ENCODE measurements at regions not wholly inside any gene's neighbourhood (a gene's known extent, or its start where the extent isn't known, plus 50 kb on each side); places are given as distances from the start of the nearest gene placed in this dataset.

DNA sequence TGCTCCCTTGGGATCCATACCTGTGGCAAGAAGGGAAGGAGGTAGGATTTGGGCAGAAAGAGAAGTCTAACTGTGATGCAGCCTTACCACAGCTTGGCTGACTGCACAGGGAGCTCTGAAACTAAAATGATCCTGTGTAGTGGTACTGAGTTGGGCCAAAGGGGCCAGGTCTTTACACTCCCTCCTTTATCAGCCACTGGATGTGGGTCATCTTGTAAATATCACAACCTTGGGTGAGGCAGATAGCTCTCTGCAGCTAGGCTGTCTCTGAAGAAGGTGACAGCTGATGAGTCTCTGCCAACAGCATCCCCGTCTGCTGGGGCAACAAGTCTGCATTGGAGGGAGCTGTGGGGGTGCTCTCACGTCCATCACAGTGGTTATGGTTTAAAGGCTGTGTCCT lies 95.9 kb upstream of the CAND1 start:
- H3K36me3 ChIP-seq (ENCODE audit: low read depth), result no peaks in the 10 kb centered on the region
- no peak for ATAC-seq (ENCODE audit: low read depth)
- no peaks in the 10 kb centered on the region for H3K4me1 ChIP-seq (ENCODE audit: insufficient read depth, poor library complexity, severe bottlenecking)
- H3K27ac ChIP-seq (ENCODE audit: poor library complexity, severe bottlenecking), result no peak overlapping the region
- no peak overlapping the region for H3K4me3 ChIP-seq (ENCODE audit: severe bottlenecking)
- H3K9me3 ChIP-seq (ENCODE audit: severe bottlenecking), result no peaks in the 10 kb centered on the region
- no peak for DNase-seq (ENCODE audit: low spot score)
- TF ChIP-seq, protein P1, sequence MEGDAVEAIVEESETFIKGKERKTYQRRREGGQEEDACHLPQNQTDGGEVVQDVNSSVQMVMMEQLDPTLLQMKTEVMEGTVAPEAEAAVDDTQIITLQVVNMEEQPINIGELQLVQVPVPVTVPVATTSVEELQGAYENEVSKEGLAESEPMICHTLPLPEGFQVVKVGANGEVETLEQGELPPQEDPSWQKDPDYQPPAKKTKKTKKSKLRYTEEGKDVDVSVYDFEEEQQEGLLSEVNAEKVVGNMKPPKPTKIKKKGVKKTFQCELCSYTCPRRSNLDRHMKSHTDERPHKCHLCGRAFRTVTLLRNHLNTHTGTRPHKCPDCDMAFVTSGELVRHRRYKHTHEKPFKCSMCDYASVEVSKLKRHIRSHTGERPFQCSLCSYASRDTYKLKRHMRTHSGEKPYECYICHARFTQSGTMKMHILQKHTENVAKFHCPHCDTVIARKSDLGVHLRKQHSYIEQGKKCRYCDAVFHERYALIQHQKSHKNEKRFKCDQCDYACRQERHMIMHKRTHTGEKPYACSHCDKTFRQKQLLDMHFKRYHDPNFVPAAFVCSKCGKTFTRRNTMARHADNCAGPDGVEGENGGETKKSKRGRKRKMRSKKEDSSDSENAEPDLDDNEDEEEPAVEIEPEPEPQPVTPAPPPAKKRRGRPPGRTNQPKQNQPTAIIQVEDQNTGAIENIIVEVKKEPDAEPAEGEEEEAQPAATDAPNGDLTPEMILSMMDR (IDR thresholded peaks at IDR 0.05; ENCODE audit: poor library complexity, severe bottlenecking), result no peak
- H3K27me3 ChIP-seq (ENCODE audit: insufficient read depth, poor library complexity, severe bottlenecking), result peaks cover 6% of the 10 kb centered on the region

DNA sequence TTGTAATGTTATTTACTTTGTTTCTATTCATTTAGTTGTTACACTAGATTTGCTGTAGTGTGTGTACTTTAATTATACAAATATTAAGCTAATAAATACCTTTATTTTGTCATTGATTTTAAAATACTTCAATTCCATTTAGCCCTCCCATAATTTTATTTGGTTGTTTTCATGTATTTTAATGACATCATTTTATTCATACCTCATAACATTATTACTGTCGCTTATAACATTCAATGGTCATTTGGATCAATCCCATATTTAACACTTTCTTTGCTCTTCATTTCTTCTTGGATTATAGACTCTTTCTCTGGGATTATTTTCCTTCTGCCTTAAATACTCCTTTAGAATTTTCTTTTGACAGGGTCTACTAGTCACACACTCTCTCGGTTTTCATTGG lies 86.6 kb upstream of the CAND1 start:
- no peak overlapping the region for H3K27ac ChIP-seq (ENCODE audit: poor library complexity, severe bottlenecking)
- no peak for ATAC-seq (ENCODE audit: low read depth)
- H3K9me3 ChIP-seq (ENCODE audit: severe bottlenecking), result no peaks in the 10 kb centered on the region
- no peaks in the 10 kb centered on the region for H3K4me1 ChIP-seq (ENCODE audit: insufficient read depth, poor library complexity, severe bottlenecking)
- no peaks in the 10 kb centered on the region for H3K36me3 ChIP-seq (ENCODE audit: low read depth)
- no peak for DNase-seq (ENCODE audit: low spot score)
- peaks cover 26% of the 10 kb centered on the region for H3K27me3 ChIP-seq (ENCODE audit: insufficient read depth, poor library complexity, severe bottlenecking)
- H3K4me3 ChIP-seq (ENCODE audit: severe bottlenecking), result no peak overlapping the region
- TF ChIP-seq, protein P1 (IDR thresholded peaks at IDR 0.05; ENCODE audit: poor library complexity, severe bottlenecking), result no peak

DNA sequence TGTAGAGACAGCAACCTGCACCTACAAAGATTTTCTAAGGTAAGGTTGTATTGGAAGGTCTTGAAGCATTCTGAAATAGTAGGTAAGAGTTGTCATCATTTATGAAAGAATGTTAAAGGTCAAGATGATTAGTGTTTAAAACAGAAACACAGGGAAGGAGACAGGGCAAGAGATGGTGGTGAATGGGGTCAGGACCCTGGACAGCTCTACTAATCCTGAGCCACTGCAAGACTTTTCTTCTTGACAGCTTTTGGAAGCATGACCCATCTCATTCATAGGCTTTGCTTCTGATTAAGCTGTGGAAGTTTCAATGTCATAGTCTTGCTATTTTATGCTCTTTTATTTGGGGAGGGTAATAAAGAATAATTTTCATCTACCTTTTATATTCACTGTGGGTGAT lies 75.5 kb upstream of the CAND1 start:
- no peak for DNase-seq (ENCODE audit: low spot score)
- Histone ChIP-seq H3K27ac (ENCODE audit: poor library complexity, severe bottlenecking) (no peak overlapping the region), H3K27me3 (ENCODE audit: insufficient read depth, poor library complexity, severe bottlenecking) (no peaks in the 10 kb centered on the region), H3K36me3 (ENCODE audit: low read depth) (no peaks in the 10 kb centered on the region), H3K9me3 (ENCODE audit: severe bottlenecking) (no peaks in the 10 kb centered on the region), H3K4me3 (ENCODE audit: severe bottlenecking) (no peak overlapping the region), H3K4me1 (ENCODE audit: insufficient read depth, poor library complexity, severe bottlenecking) (no peaks in the 10 kb centered on the region)
- TF ChIP-seq, protein P1 (IDR thresholded peaks at IDR 0.05; ENCODE audit: poor library complexity, severe bottlenecking), result no peak
- no peak for ATAC-seq (ENCODE audit: low read depth)

DNA sequence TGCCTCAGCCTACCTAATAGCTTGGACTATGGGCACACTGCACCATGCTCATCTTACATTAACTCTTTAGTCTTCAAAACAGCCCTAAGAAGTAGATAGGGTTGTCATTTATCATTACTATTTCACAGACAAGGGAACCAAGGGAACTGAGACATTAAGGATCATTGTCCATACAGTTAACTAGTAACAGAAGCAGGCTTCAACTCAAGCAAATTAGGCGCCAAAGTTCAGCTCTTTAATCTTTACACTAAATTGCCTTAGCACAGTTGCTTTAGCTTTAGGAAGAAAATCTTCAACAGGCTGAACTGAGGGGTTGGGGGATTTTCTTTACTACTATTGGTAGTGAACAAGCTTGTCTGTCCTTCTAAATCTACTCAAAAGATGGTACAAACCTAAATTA lies 68.8 kb upstream of the CAND1 start:
- Histone ChIP-seq H3K4me1 (ENCODE audit: insufficient read depth, poor library complexity, severe bottlenecking) (no peaks in the 10 kb centered on the region), H3K27ac (ENCODE audit: poor library complexity, severe bottlenecking) (no peak overlapping the region), H3K9me3 (ENCODE audit: severe bottlenecking) (no peaks in the 10 kb centered on the region), H3K36me3 (ENCODE audit: low read depth) (no peaks in the 10 kb centered on the region), H3K27me3 (ENCODE audit: insufficient read depth, poor library complexity, severe bottlenecking) (no peaks in the 10 kb centered on the region), H3K4me3 (ENCODE audit: severe bottlenecking) (no peak overlapping the region)
- TF ChIP-seq, protein P1 (IDR thresholded peaks at IDR 0.05; ENCODE audit: poor library complexity, severe bottlenecking), result no peak
- no peak for ATAC-seq (ENCODE audit: low read depth)
- no peak for DNase-seq (ENCODE audit: low spot score)

DNA sequence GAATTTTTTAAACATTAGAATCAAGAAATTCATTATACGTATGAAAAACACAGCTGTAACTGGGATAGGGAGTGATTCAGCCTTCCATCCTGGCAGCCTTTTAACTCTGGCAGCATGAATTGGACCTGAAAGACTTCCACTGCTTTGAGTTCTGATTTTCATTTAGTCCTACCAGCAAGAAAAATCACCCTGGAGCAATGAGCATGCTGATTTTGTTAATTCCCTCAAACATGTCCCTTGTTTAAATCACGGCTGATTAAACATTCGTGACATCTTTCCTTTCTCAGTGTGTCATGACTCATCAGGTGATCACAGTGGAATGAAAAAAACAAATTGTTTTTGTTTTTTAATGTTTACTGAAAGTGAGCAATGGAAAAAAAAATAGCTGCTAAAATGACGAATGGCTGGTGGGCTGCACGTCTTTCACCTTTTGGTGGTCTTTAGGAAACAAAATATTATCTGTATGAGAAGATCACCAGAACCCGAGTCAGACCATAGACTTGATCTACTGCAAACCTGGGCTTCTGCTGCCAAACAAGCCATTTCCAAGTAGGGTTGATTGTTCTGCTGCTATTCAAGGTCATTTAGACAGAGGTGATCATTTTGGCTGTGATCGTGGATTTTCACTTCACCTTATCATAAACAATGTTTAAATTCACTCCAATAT lies 67.0 kb upstream of the CAND1 start:
- no peak for ATAC-seq (ENCODE audit: low read depth)

More for the DNA sequence above, 67.0 kb upstream of the CAND1 start:
- Histone ChIP-seq H3K36me3 (ENCODE audit: low read depth) (no peaks in the 10 kb centered on the region), H3K4me1 (ENCODE audit: insufficient read depth, poor library complexity, severe bottlenecking) (no peaks in the 10 kb centered on the region), H3K9me3 (ENCODE audit: severe bottlenecking) (no peaks in the 10 kb centered on the region), H3K27me3 (ENCODE audit: insufficient read depth, poor library complexity, severe bottlenecking) (no peaks in the 10 kb centered on the region), H3K27ac (ENCODE audit: poor library complexity, severe bottlenecking) (no peak overlapping the region), H3K4me3 (ENCODE audit: severe bottlenecking) (no peak overlapping the region)
- DNase-seq (ENCODE audit: low spot score), result no peak
- TF ChIP-seq, protein P1 (IDR thresholded peaks at IDR 0.05; ENCODE audit: poor library complexity, severe bottlenecking), result no peak
